Keratinocyte (primary cell): ENCODE measurements at regions not wholly inside any gene's neighbourhood (a gene's known extent, or its start where the extent isn't known, plus 50 kb on each side); places are given as distances from the start of the nearest gene placed in this dataset.

ENCODE experiments used
- DNase-seq: peaks from one replicate; pipeline ENCODE4 v3.0.0-alpha.2; 2011; ENCODE audit warnings: low read depth, missing footprints, low spot score
- FAIRE-seq: peaks from 2 replicates; lab custom pipeline; 2011; peaks lifted over from hg19 to GRCh38; lab: Jason Lieb, UNC
- H2AFZ ChIP-seq: 2 replicates; pipeline ENCODE4 v1.6.0; 2012; ENCODE audit warnings: low read length, control low read depth, inconsistent platforms; ENCODE audit not compliant: control insufficient read depth
- H3K27ac ChIP-seq: 2 replicates; pipeline ENCODE4 v1.5.1; 2011; ENCODE audit warnings: low read length; ENCODE audit not compliant: control insufficient read depth, insufficient read depth
- H3K27me3 ChIP-seq: 3 replicates; pipeline ENCODE4 v1.6.0; 2011; ENCODE audit warnings: low read length; ENCODE audit not compliant: control insufficient read depth, insufficient read depth; ENCODE audit errors: extremely low read depth
- H3K36me3 ChIP-seq, 2 experiments: 2 replicates in 1 of 2; 3 replicates in 1 of 2; pipeline ENCODE4 v1.5.1; 2011; ENCODE audit warnings: low read length in 2 of 2, mild to moderate bottlenecking in 1 of 2; ENCODE audit not compliant: control insufficient read depth in 2 of 2, insufficient read depth in 2 of 2; ENCODE audit errors: extremely low read depth in 1 of 2
- H3K4me1 ChIP-seq: 3 replicates; pipeline ENCODE4 v1.5.1; 2011; ENCODE audit warnings: low read length; ENCODE audit not compliant: control insufficient read depth, insufficient read depth; ENCODE audit errors: extremely low read depth
- H3K4me2 ChIP-seq: 3 replicates; pipeline ENCODE4 v1.6.0; 2011; ENCODE audit warnings: low read depth, low read length; ENCODE audit not compliant: control insufficient read depth, insufficient read depth; ENCODE audit errors: extremely low read depth
- H3K4me3 ChIP-seq, 3 experiments: fragments of 200-600 bp in 1 of 3; sonication (generic) in 1 of 3; 2 replicates in 2 of 3; 3 replicates in 1 of 3; pipeline ENCODE4 v1.5.1; 2011 to 2016; ENCODE audit warnings: low read length in 3 of 3, mild to moderate bottlenecking in 3 of 3, control low read depth in 2 of 3, inconsistent platforms in 1 of 3, low read depth in 1 of 3, mixed read lengths in 1 of 3, mixed run types in 1 of 3, moderate library complexity in 1 of 3; ENCODE audit not compliant: control insufficient read depth in 2 of 3, insufficient read depth in 2 of 3; ENCODE audit errors: extremely low read depth in 1 of 3
- H3K79me2 ChIP-seq: 2 replicates; pipeline ENCODE4 v1.6.0; 2012; ENCODE audit warnings: low read length; ENCODE audit not compliant: control insufficient read depth, insufficient read depth
- H3K9ac ChIP-seq: 3 replicates; pipeline ENCODE4 v1.6.0; 2011; ENCODE audit warnings: low read length; ENCODE audit not compliant: control insufficient read depth, insufficient read depth; ENCODE audit errors: extremely low read depth
- H3K9me1 ChIP-seq: 3 replicates; pipeline ENCODE4 v1.6.0; 2011; ENCODE audit warnings: low read length; ENCODE audit not compliant: control insufficient read depth, insufficient read depth; ENCODE audit errors: extremely low read depth
- H3K9me3 ChIP-seq: 2 replicates; pipeline ENCODE4 v1.5.1; 2012; ENCODE audit warnings: low read depth, low read length; ENCODE audit not compliant: control insufficient read depth
- H4K20me1 ChIP-seq: 3 replicates; pipeline ENCODE4 v1.6.0; 2011; ENCODE audit warnings: low read length; ENCODE audit not compliant: control insufficient read depth, insufficient read depth; ENCODE audit errors: extremely low read depth
- CTCF ChIP-seq, 3 experiments: IDR thresholded peaks in 1 of 3; conservative IDR thresholded peaks in 1 of 3; optimal IDR thresholded peaks in 1 of 3; 2 replicates in 2 of 3; 3 replicates in 1 of 3; pipeline versions ENCODE3 to v1.5.1; 2011; ENCODE audit warnings: low read length in 3 of 3, mild to moderate bottlenecking in 3 of 3, moderate library complexity in 2 of 3, control low read depth in 1 of 3, inconsistent platforms in 1 of 3; ENCODE audit not compliant: insufficient read depth in 2 of 3; ENCODE audit errors: extremely low read depth in 1 of 3
- EZH2 ChIP-seq: IDR thresholded peaks from one replicate; pipeline ENCODE4 v1.6.1; 2012; ENCODE audit warnings: inconsistent platforms, mild to moderate bottlenecking, low read length, moderate library complexity
- dilution Hi-C: fragments of 300-500 bp; cut with MboI; formaldehyde crosslinking; loops from one replicate; pipeline ENCODE4 v1.7.0; 2020; ENCODE audit warnings: low sequenced_read_pairs; ENCODE audit not compliant: extremely low pct_ligation_motif_present

GRCh38 chr2:23015651-23016200 lies 369.3 kb upstream of the KLHL29 start:
- no peak for DNase-seq
- Histone ChIP-seq H3K27ac (no peak overlapping the region), H3K9ac (no peak overlapping the region), H3K4me2 (no peak overlapping the region), H3K9me1 (no peaks in the 10 kb centered on the region), H3K9me3 (no peaks in the 10 kb centered on the region), H2AFZ (no peak overlapping the region), H3K4me1 (no peaks in the 10 kb centered on the region), H4K20me1 (no peaks in the 10 kb centered on the region), H3K27me3 (no peaks in the 10 kb centered on the region), H3K79me2 (no peaks in the 10 kb centered on the region), H3K4me3 (no peak overlapping the region), H3K36me3 (no peaks in the 10 kb centered on the region)
- dilution Hi-C loops, result no loop called here
- no peak for TF ChIP-seq CTCF (optimal IDR thresholded peaks at IDR 0.05 in 1 of 3, IDR thresholded peaks at IDR 0.05 in 1 of 3, conservative IDR thresholded peaks at IDR 0.05 in 1 of 3; ENCODE audit: extremely low read depth in 1 of 3, insufficient read depth in 2 of 3, low read length in 3 of 3)
- TF ChIP-seq EZH2, result no peak
- FAIRE-seq, result no peak

DNA sequence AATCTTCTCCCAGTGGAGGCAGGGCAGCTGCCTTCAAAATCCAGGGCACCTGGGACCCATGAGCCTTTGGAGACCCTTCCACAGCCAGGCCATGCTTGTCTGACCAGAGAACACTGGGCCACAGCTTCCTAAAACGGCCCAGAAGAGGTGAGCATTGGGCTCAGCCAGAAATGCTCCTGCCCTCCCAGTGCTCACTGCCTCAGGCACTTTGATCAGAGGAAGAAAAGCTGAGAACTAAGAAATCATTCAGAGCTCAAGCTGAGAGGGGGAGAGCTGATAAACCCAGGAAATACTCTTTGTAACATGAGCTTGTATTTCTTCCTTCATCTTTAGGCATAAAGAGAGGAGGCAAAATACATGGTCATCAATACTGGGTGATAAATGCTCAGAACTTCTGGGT lies 365.5 kb upstream of the KLHL29 start:
- TF ChIP-seq CTCF (optimal IDR thresholded peaks at IDR 0.05 in 1 of 3, IDR thresholded peaks at IDR 0.05 in 1 of 3, conservative IDR thresholded peaks at IDR 0.05 in 1 of 3; ENCODE audit: extremely low read depth in 1 of 3, insufficient read depth in 2 of 3, low read length in 3 of 3) (no peak), EZH2 (no peak)
- dilution Hi-C loops, result no loop called here
- no peaks in the 10 kb centered on the region for H4K20me1 ChIP-seq
- no peaks in the 10 kb centered on the region for H3K9me1 ChIP-seq
- no peak overlapping the region for H3K4me2 ChIP-seq
- H3K36me3 ChIP-seq, result no peaks in the 10 kb centered on the region
- FAIRE-seq, result no peak
- H3K4me1 ChIP-seq, result no peaks in the 10 kb centered on the region
- H3K9me3 ChIP-seq, result no peaks in the 10 kb centered on the region
- H3K9ac ChIP-seq, result no peak overlapping the region
- H3K27me3 ChIP-seq, result no peaks in the 10 kb centered on the region
- H3K79me2 ChIP-seq, result no peaks in the 10 kb centered on the region
- no peak overlapping the region for H2AFZ ChIP-seq
- no peak overlapping the region for H3K27ac ChIP-seq
- DNase-seq, result no peak
- no peak overlapping the region for H3K4me3 ChIP-seq
